Stimulated activated naive CD8-positive, alpha-beta T cell treated with anti-CD3 and anti-CD28 coated beads, Interleukin-15, Interleukin-2, amounts not matched to agents 100 ng/mL and 50 ng/mL, for 24 hours (primary cell): ENCODE measurements at regions not wholly inside any gene's neighbourhood (a gene's known extent, or its start where the extent isn't known, plus 50 kb on each side); places are given as distances from the start of the nearest gene placed in this dataset.
"Not testable (repeated sequence)": the region's sequence is repeated elsewhere in the genome, so short reads cannot be mapped to it uniquely, and the experiment has no call there.

ENCODE experiments used
- H3K27ac Mint-ChIP-seq: one replicate; pipeline ENCODE4 v1.8.0; 2021; ENCODE audit warnings: mild to moderate bottlenecking, mixed read lengths
- H3K27me3 Mint-ChIP-seq: one replicate; pipeline ENCODE4 v1.8.0; 2021; ENCODE audit warnings: mixed read lengths
- H3K36me3 Mint-ChIP-seq: one replicate; pipeline ENCODE4 v1.8.0; 2021; ENCODE audit warnings: low read depth, mixed read lengths
- H3K4me1 Mint-ChIP-seq: one replicate; pipeline ENCODE4 v1.8.0; 2021; ENCODE audit warnings: low read depth, mixed read lengths
- H3K4me3 Mint-ChIP-seq: one replicate; pipeline ENCODE4 v1.8.0; 2021; ENCODE audit warnings: mild to moderate bottlenecking, mixed read lengths
- H3K9me3 Mint-ChIP-seq: one replicate; pipeline ENCODE4 v1.8.0; 2021; ENCODE audit warnings: mixed read lengths

DNA sequence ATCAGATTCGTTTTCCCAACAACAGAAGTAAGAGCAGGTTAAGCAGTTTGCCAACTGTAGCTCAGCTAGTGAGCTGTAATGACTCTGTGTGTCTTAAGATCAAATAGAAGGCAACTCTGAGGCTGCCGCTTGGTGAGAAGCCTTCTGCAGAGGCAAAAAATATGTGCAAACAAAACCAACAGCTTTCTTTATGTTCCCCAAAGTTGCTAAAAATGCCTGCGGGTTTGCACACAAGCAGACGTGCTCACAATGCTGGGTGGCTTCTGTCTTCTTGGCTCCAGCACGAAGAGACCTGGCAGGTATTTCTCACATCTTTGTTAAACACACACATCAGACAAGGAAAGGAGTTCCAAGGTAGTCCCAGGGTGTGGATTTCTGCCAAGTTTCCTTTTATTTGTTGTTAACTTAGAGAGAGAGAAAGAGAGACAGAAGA, 158.9 kb upstream of the JUN start:
- H3K4me1 Mint-ChIP-seq, result peaks cover 61% of the 10 kb centered on the region
- H3K36me3 Mint-ChIP-seq, result no peaks in the 10 kb centered on the region
- peaks cover 7% of the 10 kb centered on the region for H3K9me3 Mint-ChIP-seq
- no peak overlapping the region for H3K4me3 Mint-ChIP-seq
- no peak overlapping the region for H3K27ac Mint-ChIP-seq
- H3K27me3 Mint-ChIP-seq, result no peaks in the 10 kb centered on the region

DNA sequence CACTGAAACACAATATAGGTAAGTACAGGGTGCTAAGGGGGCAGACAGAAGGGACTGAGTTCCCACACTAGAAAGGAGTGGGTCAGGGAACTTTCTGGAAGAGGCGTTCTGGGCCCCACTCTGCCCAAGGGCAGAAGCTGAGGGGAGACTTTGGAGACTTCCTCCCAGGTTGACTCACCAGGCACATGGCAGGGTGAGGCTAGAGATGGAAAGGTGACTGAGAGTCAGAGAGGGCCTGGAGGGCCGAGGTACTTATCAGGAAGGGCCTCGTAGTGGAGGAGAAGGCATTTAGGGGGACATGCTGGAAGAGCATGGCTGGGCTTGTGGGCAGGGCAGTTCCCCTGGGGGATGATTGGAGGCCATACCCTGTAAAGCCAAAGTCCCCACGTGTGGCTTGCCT, 159.9 kb upstream of the JUN start:
- Mint-ChIP-seq H3K4me1 (peaks cover 65% of the 10 kb centered on the region), H3K27ac (peak overlapping the region; percentile 32), H3K36me3 (no peaks in the 10 kb centered on the region), H3K9me3 (peaks cover 7% of the 10 kb centered on the region), H3K4me3 (no peak overlapping the region), H3K27me3 (no peaks in the 10 kb centered on the region)

DNA sequence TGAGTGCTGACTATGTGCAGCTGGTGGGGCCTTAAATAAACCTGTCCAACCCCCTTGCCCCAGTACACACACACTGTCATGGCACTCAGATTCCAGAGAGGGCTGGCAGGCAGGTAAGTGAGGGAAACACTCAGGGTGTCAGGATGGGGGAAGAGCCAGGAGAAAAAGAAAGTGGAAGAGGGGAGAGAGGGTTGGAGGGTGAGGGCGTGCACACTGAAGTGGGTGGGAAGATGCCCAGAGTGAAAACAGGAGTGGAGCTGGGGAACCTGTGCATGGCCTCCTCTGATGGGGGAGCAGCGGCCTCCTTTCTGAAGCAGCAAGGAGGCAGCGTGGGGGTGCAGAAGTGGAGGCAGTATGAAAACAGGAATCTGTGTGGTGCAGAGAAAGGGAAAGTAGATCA, 160.6 kb upstream of the JUN start:
- Mint-ChIP-seq H3K4me1 (peaks cover 71% of the 10 kb centered on the region), H3K27ac (peak overlapping the region; percentile 27), H3K36me3 (no peaks in the 10 kb centered on the region), H3K27me3 (no peaks in the 10 kb centered on the region), H3K4me3 (no peak overlapping the region), H3K9me3 (peaks cover 7% of the 10 kb centered on the region)

DNA sequence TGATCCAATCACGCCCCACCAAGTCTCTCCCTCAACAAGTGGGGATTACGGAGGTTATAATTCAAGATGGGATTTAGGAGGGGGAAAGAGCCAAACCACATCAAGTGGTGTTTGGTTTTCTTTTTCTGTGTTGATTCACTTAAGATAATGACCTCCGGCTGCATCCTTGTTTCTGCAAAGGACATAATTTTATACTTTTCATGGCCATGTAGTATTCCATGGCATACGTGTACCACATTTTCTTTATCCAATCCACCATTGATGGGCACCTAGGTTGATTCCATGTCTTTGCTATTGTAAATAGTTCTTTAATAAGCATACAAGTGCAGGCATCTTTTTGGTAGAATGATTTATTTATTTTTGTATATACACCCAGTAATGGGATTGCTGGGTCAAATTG, 162.5 kb upstream of the JUN start:
- Mint-ChIP-seq H3K36me3 (no peaks in the 10 kb centered on the region), H3K27me3 (no peaks in the 10 kb centered on the region), H3K9me3 (peaks cover 7% of the 10 kb centered on the region), H3K4me1 (peaks cover 61% of the 10 kb centered on the region), H3K27ac (no peak overlapping the region), H3K4me3 (no peak overlapping the region)

DNA sequence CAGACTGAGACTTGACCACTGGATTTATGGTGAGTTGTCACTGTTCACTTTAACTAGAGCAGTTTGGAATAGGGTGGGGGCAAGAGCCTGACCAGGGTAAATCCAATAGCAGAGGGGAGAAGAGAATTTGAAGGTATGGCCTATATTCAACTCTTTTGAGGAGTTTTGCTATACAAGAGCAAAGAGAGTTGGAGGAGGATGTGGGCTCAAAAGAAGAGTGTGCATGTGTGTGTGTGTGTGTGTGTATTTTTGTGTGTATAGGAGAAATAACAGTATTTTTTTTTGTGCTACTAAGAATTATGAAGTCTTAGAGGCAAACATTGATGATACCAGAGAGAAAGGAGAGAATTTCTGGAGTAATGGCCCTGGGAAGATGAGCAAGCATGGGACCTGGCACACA, 164.8 kb upstream of the JUN start:
- no peaks in the 10 kb centered on the region for H3K36me3 Mint-ChIP-seq
- H3K27me3 Mint-ChIP-seq, result no peaks in the 10 kb centered on the region
- peaks cover 7% of the 10 kb centered on the region for H3K9me3 Mint-ChIP-seq
- H3K4me3 Mint-ChIP-seq, result no peak overlapping the region
- peaks cover 38% of the 10 kb centered on the region for H3K4me1 Mint-ChIP-seq
- H3K27ac Mint-ChIP-seq, result no peak overlapping the region

DNA sequence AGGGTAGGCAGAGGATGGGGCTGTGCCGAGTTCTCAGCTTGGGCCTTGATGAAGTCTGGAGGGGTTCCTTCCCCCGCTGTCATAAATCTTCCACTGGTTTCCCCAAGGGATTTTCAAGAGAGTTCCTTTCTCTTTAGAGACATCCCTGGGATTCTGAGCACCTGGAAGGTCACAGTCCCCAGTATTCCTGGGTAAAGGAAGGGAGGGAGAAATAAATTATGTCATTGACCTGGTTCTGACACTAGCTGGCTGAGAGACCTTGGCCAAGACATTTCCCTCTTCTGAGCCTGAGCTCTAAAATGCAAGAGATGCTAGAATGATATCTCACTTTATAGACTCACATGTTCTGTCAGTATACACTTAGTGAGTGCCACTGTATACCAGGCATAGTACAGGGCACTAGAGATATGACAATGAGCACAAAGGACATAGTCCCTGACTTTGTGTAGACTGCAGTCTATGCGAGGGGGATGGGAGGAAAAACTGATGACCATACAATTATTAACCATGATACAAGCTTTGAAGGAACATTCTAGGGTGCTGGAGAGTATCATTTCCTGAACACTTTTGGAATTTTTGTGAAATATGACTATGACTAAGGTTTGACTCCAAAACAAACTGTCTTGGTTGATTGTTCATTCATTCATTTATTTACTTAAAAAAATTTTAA, 165.8 kb upstream of the JUN start:
- Mint-ChIP-seq H3K4me3 (no peak overlapping the region), H3K4me1 (peaks cover 34% of the 10 kb centered on the region), H3K9me3 (peaks cover 7% of the 10 kb centered on the region), H3K27me3 (no peaks in the 10 kb centered on the region), H3K27ac (no peak overlapping the region), H3K36me3 (no peaks in the 10 kb centered on the region)

DNA sequence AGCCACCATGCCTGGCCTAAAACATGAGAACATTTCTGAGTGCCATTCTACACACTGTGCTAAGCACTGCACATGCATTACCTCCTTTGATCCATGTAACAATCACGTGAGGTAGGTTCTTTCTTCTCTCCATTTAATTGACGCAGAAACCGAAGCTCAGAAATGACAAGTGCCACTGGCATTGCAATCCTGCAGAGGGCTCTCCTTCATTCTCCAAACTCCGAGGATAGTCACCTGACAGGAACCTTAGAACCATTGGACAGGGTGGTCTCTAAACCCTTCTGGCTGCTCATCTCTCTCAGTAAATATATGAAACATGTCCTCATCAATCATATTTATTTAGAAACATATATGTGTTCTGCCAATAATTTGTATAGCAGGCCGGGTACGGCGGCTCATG, 167.1 kb upstream of the JUN start:
- Mint-ChIP-seq H3K9me3 (peaks cover 6% of the 10 kb centered on the region), H3K36me3 (no peaks in the 10 kb centered on the region), H3K27me3 (no peaks in the 10 kb centered on the region), H3K27ac (no peak overlapping the region), H3K4me3 (no peak overlapping the region), H3K4me1 (peaks cover 26% of the 10 kb centered on the region)

DNA sequence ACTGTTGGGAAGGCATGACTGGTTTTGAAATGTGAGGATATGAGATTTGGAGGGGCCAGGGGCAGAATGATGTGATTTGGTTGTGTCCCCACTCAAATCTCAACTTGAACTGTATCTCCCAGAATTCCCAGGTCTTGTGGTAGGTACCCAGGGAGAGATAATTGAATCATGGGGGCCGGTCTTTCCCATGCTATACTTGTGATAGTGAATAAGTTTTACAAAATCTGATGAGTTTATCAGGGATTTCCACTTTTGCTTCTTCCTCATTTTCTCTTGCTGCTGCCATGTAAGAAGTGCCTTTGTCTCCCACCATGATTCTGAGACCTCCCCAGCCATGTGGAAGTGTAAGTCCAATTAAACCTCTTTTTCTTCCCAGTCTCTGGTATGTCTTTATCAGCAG, 170.1 kb upstream of the JUN start:
- H3K4me3 Mint-ChIP-seq, H3K27me3 Mint-ChIP-seq: not testable (repeated sequence)

DNA sequence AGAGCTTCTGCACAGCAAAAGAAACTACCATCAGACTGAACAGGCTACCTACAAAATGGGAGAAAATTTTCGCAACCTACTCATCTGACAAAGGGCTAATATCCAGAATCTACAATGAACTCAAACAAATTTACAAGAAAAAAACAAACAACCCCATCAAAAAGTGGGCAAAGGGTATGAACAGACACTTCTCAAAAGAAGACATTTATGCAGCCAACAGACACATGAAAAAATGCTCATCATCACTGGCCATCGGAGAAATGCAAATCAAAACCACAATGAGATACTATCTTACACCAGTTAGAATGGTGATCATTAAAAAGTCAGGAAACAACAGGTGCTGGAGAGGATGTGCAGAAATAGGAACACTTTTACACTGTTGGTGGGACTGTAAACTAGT, 179.4 kb upstream of the JUN start:
- not testable (repeated sequence) for H3K36me3 Mint-ChIP-seq, H3K9me3 Mint-ChIP-seq, H3K27me3 Mint-ChIP-seq, H3K27ac Mint-ChIP-seq, H3K4me3 Mint-ChIP-seq
- peaks cover 33% of the 10 kb centered on the region for H3K4me1 Mint-ChIP-seq

More for the DNA sequence above, 170.1 kb upstream of the JUN start:
- H3K27ac Mint-ChIP-seq, H3K9me3 Mint-ChIP-seq, H3K36me3 Mint-ChIP-seq: not testable (repeated sequence)
- H3K4me1 Mint-ChIP-seq, result peaks cover 24% of the 10 kb centered on the region

DNA sequence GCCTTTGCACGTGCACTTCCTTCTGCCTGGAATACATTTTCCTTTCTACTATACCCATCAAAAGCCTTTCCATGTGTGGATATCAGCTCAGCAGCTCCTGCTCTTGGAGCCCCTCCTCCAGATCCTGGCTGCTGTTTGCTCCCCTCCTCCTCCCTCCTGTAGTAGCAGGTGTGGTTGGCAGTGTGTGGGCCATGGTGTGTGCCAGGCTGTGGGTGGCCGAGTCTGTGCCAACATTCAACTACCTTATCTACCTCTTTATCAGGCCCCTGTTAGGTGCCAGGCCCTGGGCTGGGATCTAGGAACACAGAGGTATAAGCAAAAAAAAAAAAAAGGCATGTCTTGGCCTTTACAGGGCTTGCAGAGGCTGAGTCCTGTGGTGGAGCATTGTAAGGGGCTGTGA, 180.6 kb upstream of the JUN start:
- Mint-ChIP-seq H3K27me3 (no peaks in the 10 kb centered on the region), H3K9me3 (no peaks in the 10 kb centered on the region), H3K4me1 (peaks cover 44% of the 10 kb centered on the region), H3K27ac (no peak overlapping the region), H3K36me3 (no peaks in the 10 kb centered on the region), H3K4me3 (no peak overlapping the region)

DNA sequence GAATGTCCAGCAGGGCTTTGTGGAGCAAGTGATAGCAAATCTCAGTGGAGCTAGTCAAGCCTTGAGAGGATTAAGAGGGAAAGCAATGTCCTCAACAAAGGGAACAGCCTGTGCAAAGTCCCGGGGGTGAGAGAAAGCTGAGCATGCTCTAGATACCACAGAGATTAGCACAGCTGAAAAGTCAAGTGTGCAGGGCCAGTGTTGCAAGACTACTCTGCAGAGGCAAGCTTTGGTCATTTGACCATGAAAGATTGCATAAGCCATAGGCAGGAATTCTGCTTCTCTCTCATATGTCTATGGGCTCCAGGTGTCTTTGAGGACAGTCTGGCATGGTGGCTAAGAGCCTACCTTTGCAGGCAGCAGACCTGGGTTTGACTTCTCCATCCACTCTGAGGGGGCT, 181.0 kb upstream of the JUN start:
- H3K27ac Mint-ChIP-seq, result no peak overlapping the region
- no peaks in the 10 kb centered on the region for H3K27me3 Mint-ChIP-seq
- H3K4me1 Mint-ChIP-seq, result peaks cover 44% of the 10 kb centered on the region
- H3K36me3 Mint-ChIP-seq, result no peaks in the 10 kb centered on the region
- H3K4me3 Mint-ChIP-seq, result no peak overlapping the region
- H3K9me3 Mint-ChIP-seq, result no peaks in the 10 kb centered on the region

DNA sequence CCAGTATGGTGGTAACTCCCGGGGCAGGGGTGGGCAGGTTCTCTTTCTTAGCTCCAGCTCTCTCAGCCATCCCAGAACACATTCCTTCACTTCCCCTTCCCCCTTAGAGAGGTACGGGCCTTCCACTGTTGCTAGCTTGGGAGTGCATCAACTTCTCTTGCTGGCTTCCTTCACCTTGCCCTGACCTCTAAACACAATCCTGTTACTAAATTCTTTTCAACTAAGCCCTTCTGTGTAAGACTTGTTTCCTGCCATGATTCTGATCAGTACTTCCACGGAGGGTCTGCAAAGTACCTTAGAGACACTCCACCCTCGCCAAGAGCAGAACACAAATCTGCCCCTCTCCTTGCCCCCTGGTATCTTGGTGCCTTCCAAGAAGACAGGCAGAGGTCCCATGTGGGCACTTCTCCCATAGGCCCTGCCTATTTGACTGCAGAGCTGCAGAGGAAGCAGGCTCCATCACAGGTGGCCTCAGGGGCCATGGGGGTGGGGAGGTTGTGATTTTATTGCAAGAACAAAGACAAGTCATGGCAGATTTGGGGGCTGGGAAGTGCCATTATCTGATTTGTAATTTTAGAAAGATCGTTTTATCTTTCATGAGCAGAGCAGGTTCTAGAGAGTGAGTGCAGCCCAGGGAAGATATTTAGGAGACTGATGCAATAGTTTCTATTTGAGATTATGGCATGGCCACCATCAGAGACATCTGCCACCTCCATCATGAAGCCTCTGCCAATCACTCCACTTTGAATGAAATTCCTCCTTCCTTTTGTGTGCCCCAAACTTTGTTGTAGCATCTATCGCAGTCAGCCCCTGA, 182.5 kb upstream of the JUN start:
- Mint-ChIP-seq H3K36me3 (no peaks in the 10 kb centered on the region), H3K27me3 (no peaks in the 10 kb centered on the region), H3K4me1 (peaks cover 44% of the 10 kb centered on the region), H3K4me3 (no peak overlapping the region), H3K27ac (peak overlapping the region; percentile 27), H3K9me3 (no peaks in the 10 kb centered on the region)

DNA sequence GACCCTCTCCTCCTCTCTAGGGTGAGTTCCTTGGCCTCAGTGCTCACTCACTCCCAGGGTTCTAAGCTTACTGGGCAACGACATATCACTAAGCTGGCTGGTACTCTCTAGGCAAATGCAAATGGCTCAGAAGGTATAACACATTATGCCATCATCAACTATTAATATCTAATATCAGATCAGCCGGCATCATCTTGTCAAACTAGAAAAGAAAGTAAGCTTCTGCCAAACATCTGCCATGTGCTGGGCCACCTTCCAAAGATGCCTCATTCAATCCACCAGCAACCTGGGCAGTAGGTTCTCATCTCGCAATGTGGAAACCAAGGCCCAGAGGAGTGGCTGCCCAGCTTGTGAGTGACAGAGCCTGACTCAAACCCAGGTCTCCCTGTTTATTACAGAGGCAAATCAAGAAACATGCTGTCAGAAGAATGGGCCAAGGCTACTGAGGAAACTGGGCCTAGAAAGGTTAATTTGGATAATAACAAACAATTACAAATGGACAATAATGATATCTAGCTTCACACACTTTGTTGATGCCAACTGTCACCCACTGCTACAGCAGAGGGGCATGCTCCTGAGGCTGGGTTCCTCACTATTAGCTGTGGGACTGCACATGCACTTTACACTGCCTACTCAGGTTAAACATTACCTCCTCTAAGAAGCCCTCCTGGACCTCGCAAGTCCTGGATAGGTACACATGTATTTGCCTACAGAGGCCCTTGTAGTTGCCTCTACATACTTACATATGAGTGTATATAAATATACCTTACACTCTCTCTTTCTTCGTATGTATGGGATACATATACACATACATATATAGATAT, 183.3 kb upstream of the JUN start:
- Mint-ChIP-seq H3K27me3 (no peaks in the 10 kb centered on the region), H3K9me3 (no peaks in the 10 kb centered on the region), H3K36me3 (no peaks in the 10 kb centered on the region), H3K27ac (no peak overlapping the region), H3K4me1 (peaks cover 44% of the 10 kb centered on the region), H3K4me3 (no peak overlapping the region)

DNA sequence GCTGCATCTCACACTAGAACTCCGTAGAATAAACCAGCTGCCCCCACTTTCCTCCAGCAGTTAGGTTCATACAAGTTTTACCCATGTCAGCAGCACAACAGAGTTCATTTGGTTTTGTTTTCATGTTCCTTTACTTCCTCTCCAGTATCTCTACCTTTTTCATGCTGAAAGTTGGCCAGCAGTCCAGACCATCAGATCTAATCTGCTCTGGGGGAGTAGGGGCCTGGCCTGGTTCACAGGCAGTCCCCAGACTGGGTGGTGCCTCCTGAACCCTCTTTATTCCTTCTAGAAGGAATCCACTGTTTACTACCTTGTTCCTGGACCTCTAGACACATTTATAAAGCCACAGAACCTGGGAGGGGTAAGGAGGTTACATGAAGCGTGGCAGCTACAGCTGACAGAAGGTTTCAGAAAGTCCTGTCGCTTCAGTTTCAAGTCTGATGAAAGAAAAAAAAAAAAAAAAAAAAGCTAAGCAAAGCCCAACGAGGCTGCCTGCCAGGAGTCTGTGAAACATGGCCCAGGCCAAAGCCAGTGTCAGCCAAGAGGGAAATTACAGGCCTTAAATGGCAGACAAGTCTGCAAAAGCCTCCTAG, 184.6 kb upstream of the JUN start:
- Mint-ChIP-seq H3K4me1 (peaks cover 44% of the 10 kb centered on the region), H3K36me3 (no peaks in the 10 kb centered on the region), H3K4me3 (no peak overlapping the region), H3K27ac (peak overlapping the region; percentile 93), H3K9me3 (no peaks in the 10 kb centered on the region), H3K27me3 (no peaks in the 10 kb centered on the region)

DNA sequence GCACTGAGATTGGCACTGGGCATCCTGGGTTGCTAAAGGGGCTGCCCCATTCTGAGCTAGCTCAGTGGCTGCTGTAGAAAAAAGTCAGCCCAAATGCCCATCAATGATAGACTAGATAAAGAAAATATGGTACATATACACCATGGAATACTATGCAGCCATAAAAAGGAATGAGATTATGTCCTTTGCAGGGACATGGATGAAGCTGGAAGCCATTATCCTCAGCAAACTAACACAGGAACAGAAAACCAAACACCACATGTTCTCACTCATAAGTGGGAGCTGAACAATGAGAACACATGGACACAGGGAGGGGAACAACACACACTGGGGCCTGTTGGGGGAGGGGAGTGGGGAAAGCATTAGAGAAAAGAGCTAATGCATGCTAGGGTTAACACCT, 185.3 kb upstream of the JUN start:
- not testable (repeated sequence) for H3K9me3 Mint-ChIP-seq, H3K36me3 Mint-ChIP-seq, H3K27ac Mint-ChIP-seq, H3K4me3 Mint-ChIP-seq, H3K27me3 Mint-ChIP-seq
- H3K4me1 Mint-ChIP-seq, result peaks cover 39% of the 10 kb centered on the region
